SK-N-SH (cell line): ENCODE measurements at regions not wholly inside any gene's neighbourhood (a gene's known extent, or its start where the extent isn't known, plus 50 kb on each side); places are given as distances from the start of the nearest gene placed in this dataset.

Experiments used
- CTCF ChIP-seq: fragments of 200-600 bp; sonication (generic); IDR thresholded peaks from 2 replicates; pipeline ENCODE4 v1.6.1; 2017; ENCODE audit warnings: antibody characterized with exemption, mild to moderate bottlenecking, moderate library complexity
- GATA2 ChIP-seq: sonication (generic); formaldehyde crosslinking; IDR thresholded peaks from 2 replicates; pipeline ENCODE4 v1.5.0; 2020; ENCODE audit warnings: mild to moderate bottlenecking, missing genetic modification reagents
- JUND ChIP-seq: IDR thresholded peaks from 2 replicates; pipeline ENCODE4 v1.4.0; 2012
- MAX ChIP-seq: IDR thresholded peaks from 2 replicates; pipeline ENCODE4 v1.4.0; 2012; ENCODE audit warnings: low read depth
- POLR2AphosphoS5 ChIP-seq: IDR thresholded peaks from 2 replicates; pipeline ENCODE4 v1.6.1; 2012; ENCODE audit warnings: low read depth, low read length
- RAD21 ChIP-seq: IDR thresholded peaks from 2 replicates; pipeline ENCODE4 v1.6.1; 2012; ENCODE audit warnings: mild to moderate bottlenecking, low read length
- REST ChIP-seq: IDR thresholded peaks from 2 replicates; pipeline ENCODE4 v1.6.1; 2012; ENCODE audit warnings: mild to moderate bottlenecking, low read depth, low read length, moderate library complexity

- TF ChIP-seq CTCF (no peak), GATA2 (CRISPR knock-in tag) (no peak), MAX (no peak), POLR2AphosphoS5 (no peak), RAD21 (no peak), JUND (no peak), REST (no peak)
Measured at GRCh38 chr7:8921807-8922206, 488.4 kb downstream of the NXPH1 start.
